ENCODE measurements at regions not wholly inside any gene's neighbourhood (a gene's known extent, or its start where the extent isn't known, plus 50 kb on each side); places are given as distances from the start of the nearest gene placed in this dataset.

GRCh38 chr12:116402163-116402939 is 124.9 kb upstream of the MED13L start:
- Histone ChIP-seq H3K9ac (ENCODE audit: low read length) (no peak overlapping the region), H3K4me3 (ENCODE audit: low read length) (no peak overlapping the region), H3K79me2 (ENCODE audit: low read length) (no peaks in the 10 kb centered on the region), H3K36me3 (replicated peaks; ENCODE audit: low read depth, low read length) (peaks cover 5% of the 10 kb centered on the region), H3K27me3 (ENCODE audit: low read depth, low read length) (peaks cover 9% of the 10 kb centered on the region; the same call in 1 of the 2 replicates), H4K20me1 (ENCODE audit: insufficient read depth, low read length) (no peaks in the 10 kb centered on the region), H3K9me3 (ENCODE audit: insufficient read depth, low read length) (peaks cover 26% of the 10 kb centered on the region), H3K4me2 (ENCODE audit: low read length) (no peak overlapping the region), H3K27ac (ENCODE audit: low read length) (no peak overlapping the region), H3K4me1 (ENCODE audit: low read length) (peaks cover 6% of the 10 kb centered on the region; the same call in 1 of the 2 replicates), H2AFZ (ENCODE audit: low read depth, low read length) (no peak overlapping the region)
- TF ChIP-seq CTCF (IDR thresholded peaks at IDR 0.05; ENCODE audit: low read depth, low read length) (no peak), EZH2phosphoT487 (IDR thresholded peaks at IDR 0.05; ENCODE audit: low read depth) (no peak)

GRCh38 chr12:116403546-116403945 is 126.1 kb upstream of the MED13L start:
- H3K4me3 ChIP-seq (ENCODE audit: low read length) = no peak overlapping the region
- peaks cover 21% of the 10 kb centered on the region for H3K9me3 ChIP-seq (ENCODE audit: insufficient read depth, low read length)
- peaks cover 5% of the 10 kb centered on the region for H3K36me3 ChIP-seq (replicated peaks; ENCODE audit: low read depth, low read length)
- no peak overlapping the region for H3K4me2 ChIP-seq (ENCODE audit: low read length)
- H3K27ac ChIP-seq (ENCODE audit: low read length) = no peak overlapping the region
- H3K9ac ChIP-seq (ENCODE audit: low read length) = no peak overlapping the region
- TF ChIP-seq EZH2phosphoT487 (IDR thresholded peaks at IDR 0.05; ENCODE audit: low read depth) (no peak), CTCF (IDR thresholded peaks at IDR 0.05; ENCODE audit: low read depth, low read length) (no peak)
- no peak overlapping the region for H2AFZ ChIP-seq (ENCODE audit: low read depth, low read length)
- H3K79me2 ChIP-seq (ENCODE audit: low read length) = no peaks in the 10 kb centered on the region
- no peaks in the 10 kb centered on the region for H4K20me1 ChIP-seq (ENCODE audit: insufficient read depth, low read length)
- 0 out of 2 replicates have a peak, but pooled peaks cover 3% of the 10 kb centered on the region for H3K27me3 ChIP-seq (ENCODE audit: low read depth, low read length)
- peaks cover 6% of the 10 kb centered on the region; the same call in 1 of the 2 replicates for H3K4me1 ChIP-seq (ENCODE audit: low read length)

GRCh38 chr12:116404247-116404646 is 126.8 kb upstream of the MED13L start:
- Histone ChIP-seq H3K9me3 (ENCODE audit: insufficient read depth, low read length) (peaks cover 18% of the 10 kb centered on the region), H3K4me1 (ENCODE audit: low read length) (peaks cover 6% of the 10 kb centered on the region; the same call in 1 of the 2 replicates), H3K9ac (ENCODE audit: low read length) (no peak overlapping the region), H3K27me3 (ENCODE audit: low read depth, low read length) (no peaks in the 10 kb centered on the region), H3K79me2 (ENCODE audit: low read length) (no peaks in the 10 kb centered on the region), H2AFZ (ENCODE audit: low read depth, low read length) (no peak overlapping the region), H3K27ac (ENCODE audit: low read length) (no peak overlapping the region), H3K4me2 (ENCODE audit: low read length) (no peak overlapping the region), H4K20me1 (ENCODE audit: insufficient read depth, low read length) (no peaks in the 10 kb centered on the region), H3K4me3 (ENCODE audit: low read length) (no peak overlapping the region), H3K36me3 (replicated peaks; ENCODE audit: low read depth, low read length) (peaks cover 5% of the 10 kb centered on the region)
- TF ChIP-seq EZH2phosphoT487 (IDR thresholded peaks at IDR 0.05; ENCODE audit: low read depth) (no peak), CTCF (IDR thresholded peaks at IDR 0.05; ENCODE audit: low read depth, low read length) (no peak)

- TF ChIP-seq EZH2phosphoT487 (IDR thresholded peaks at IDR 0.05; ENCODE audit: low read depth) = no peak
- TF ChIP-seq CTCF (IDR thresholded peaks at IDR 0.05; ENCODE audit: low read depth, low read length) = no peak
- peaks cover 6% of the 10 kb centered on the region; the same call in 1 of the 2 replicates for H3K4me1 ChIP-seq (ENCODE audit: low read length)
- H3K9ac ChIP-seq (ENCODE audit: low read length) = no peak overlapping the region
- peaks cover 12% of the 10 kb centered on the region for H3K9me3 ChIP-seq (ENCODE audit: insufficient read depth, low read length)
- H3K4me2 ChIP-seq (ENCODE audit: low read length) = no peak overlapping the region
- H3K79me2 ChIP-seq (ENCODE audit: low read length) = no peaks in the 10 kb centered on the region
- H3K4me3 ChIP-seq (ENCODE audit: low read length) = no peak overlapping the region
- no peak overlapping the region for H3K27ac ChIP-seq (ENCODE audit: low read length)
- H4K20me1 ChIP-seq (ENCODE audit: insufficient read depth, low read length) = no peaks in the 10 kb centered on the region
- H3K36me3 ChIP-seq (replicated peaks; ENCODE audit: low read depth, low read length) = peaks cover 5% of the 10 kb centered on the region
- H3K27me3 ChIP-seq (ENCODE audit: low read depth, low read length) = no peaks in the 10 kb centered on the region
- H2AFZ ChIP-seq (ENCODE audit: low read depth, low read length) = no peak overlapping the region
Observed at GRCh38 chr12:116404913-116405611, 127.6 kb upstream of the MED13L start.

Measured in OCI-LY3 (cell line).